PC-3 (cell line): ENCODE measurements at regions not wholly inside any gene's neighbourhood (a gene's known extent, or its start where the extent isn't known, plus 50 kb on each side); places are given as distances from the start of the nearest gene placed in this dataset.

Experiments
- ATAC-seq: fragments of 200-7000 bp; cut with Tn5 transposase; 2 replicates; pipeline ENCODE4 v1.9.1; 2020; ENCODE audit warnings: mild to moderate bottlenecking, moderate library complexity
- BruUV-seq: library from RNA; stranded (reverse); fragments of 400-500 nt; replicated peaks from 2 replicates; lab custom pipeline; 2021; lab: Mats Ljungman, UMichigan
- CTCF ChIA-PET: fragments of 300-600 bp; sonication (Branson Sonifier 250); formaldehyde crosslinking; loops from one replicate; lab custom pipeline; 2022; ENCODE audit warnings: antibody characterized with exemption; lab: Charles Lee
- POLR2A ChIA-PET: fragments of 300-600 bp; sonication (Branson Sonifier 250); formaldehyde crosslinking; loops from one replicate; lab custom pipeline; 2022; ENCODE audit warnings: antibody characterized with exemption; ENCODE audit not compliant: unreplicated experiment; lab: Charles Lee
- DNase-seq: peaks from one replicate; pipeline ENCODE4 v3.0.0-alpha.2; 2015
- H2AFZ ChIP-seq: fragments of 300-600 bp; sonication (generic); 2 replicates; pipeline ENCODE4 v1.6.0; 2016; ENCODE audit warnings: antibody characterized with exemption, low read length
- H3F3A ChIP-seq: fragments of 300-600 bp; sonication (generic); one replicate; pipeline ENCODE4 v1.6.0; 2017; ENCODE audit warnings: antibody characterized with exemption, low read length, control low read depth, mild to moderate bottlenecking; ENCODE audit not compliant: unreplicated experiment
- H3K27ac ChIP-seq: fragments of 300-600 bp; sonication (generic); 2 replicates; pipeline ENCODE4 v1.5.1; 2016; ENCODE audit warnings: mild to moderate bottlenecking, low read length
- H3K27me3 ChIP-seq: fragments of 300-600 bp; sonication (generic); 2 replicates; pipeline ENCODE4 v1.6.1; 2016; ENCODE audit warnings: low read length, mixed read lengths
- H3K36me3 ChIP-seq: fragments of 300-600 bp; sonication (generic); 2 replicates; pipeline ENCODE4 v1.6.1; 2016; ENCODE audit warnings: low read depth, mixed run types, low read length, mixed read lengths
- H3K4me1 ChIP-seq: fragments of 300-600 bp; sonication (generic); 2 replicates; pipeline ENCODE4 v1.5.1; 2016; ENCODE audit warnings: low read length; ENCODE audit not compliant: insufficient read depth
- H3K4me2 ChIP-seq: fragments of 300-600 bp; sonication (generic); 2 replicates; pipeline ENCODE4 v1.6.0; 2016; ENCODE audit warnings: low read length
- H3K4me3 ChIP-seq: fragments of 300-600 bp; sonication (generic); 2 replicates; pipeline ENCODE4 v1.5.1; 2016; ENCODE audit warnings: mild to moderate bottlenecking, low read length, mixed read lengths
- H3K79me2 ChIP-seq: fragments of 300-600 bp; sonication (generic); 2 replicates; pipeline ENCODE4 v1.6.1; 2017; ENCODE audit warnings: low read length, mixed read lengths
- H3K9ac ChIP-seq: fragments of 300-600 bp; sonication (generic); 2 replicates; pipeline ENCODE4 v1.6.0; 2016; ENCODE audit warnings: mild to moderate bottlenecking, low read length
- H3K9me2 ChIP-seq: fragments of 300-600 bp; sonication (generic); replicated peaks from 2 replicates; pipeline ENCODE4 v1.6.1; 2016; ENCODE audit warnings: mixed run types, low read length, mixed read lengths
- H3K9me3 ChIP-seq: fragments of 300-600 bp; sonication (generic); 2 replicates; pipeline ENCODE4 v1.6.1; 2016; ENCODE audit warnings: low read length, mixed read lengths
- H4K20me1 ChIP-seq: fragments of 300-600 bp; sonication (generic); 2 replicates; pipeline ENCODE4 v1.6.1; 2016; ENCODE audit warnings: low read length, mixed read lengths
- CTCF ChIP-seq: fragments of 300-600 bp; sonication (generic); conservative IDR thresholded peaks from 2 replicates; pipeline ENCODE4 v1.5.1; 2017; ENCODE audit warnings: antibody characterized with exemption, low read depth, mild to moderate bottlenecking, low read length
- EZH2 ChIP-seq: fragments of 300-600 bp; sonication (generic); IDR thresholded peaks from one replicate; pipeline ENCODE4 v1.6.1; 2017; ENCODE audit warnings: antibody characterized with exemption, mild to moderate bottlenecking, low read length; ENCODE audit not compliant: unreplicated experiment
- EZH2phosphoT487 ChIP-seq: fragments of 300-600 bp; sonication (generic); IDR thresholded peaks from 2 replicates; pipeline ENCODE4 v1.6.1; 2018; ENCODE audit warnings: mild to moderate bottlenecking, antibody characterized with exemption, low read length, borderline replicate concordance
- intact Hi-C: fragments of 100-400 bp; cut with micrococcal nuclease; formaldehyde crosslinking; loops from 2 replicates; pipeline ENCODE4 v1.9.0; 2023

GRCh38 chr3:137669519-137670060, 94.5 kb upstream of the SOX14 start:
- ATAC-seq: no peak
- Histone ChIP-seq H3K9me3 (no peaks in the 10 kb centered on the region), H3K9ac (no peak overlapping the region), H3K4me2 (no peak overlapping the region), H3K4me1 (no peaks in the 10 kb centered on the region), H3K36me3 (no peaks in the 10 kb centered on the region), H3F3A (no peaks in the 10 kb centered on the region), H3K27ac (no peak overlapping the region), H3K79me2 (no peaks in the 10 kb centered on the region), H3K27me3 (no peaks in the 10 kb centered on the region), H2AFZ (no peak overlapping the region), H4K20me1 (no peaks in the 10 kb centered on the region), H3K9me2 (no peaks in the 10 kb centered on the region), H3K4me3 (no peak overlapping the region)
- ChIA-PET CTCF (no interaction called here), POLR2A (no interaction called here)
- intact Hi-C loops: no loop called here
- DNase-seq: no peak
- no TSS peak for BruUV-seq
- no peak for TF ChIP-seq EZH2

GRCh38 chr3:137687181-137687879, 76.8 kb upstream of the SOX14 start:
- Histone ChIP-seq H3K27me3 (no peaks in the 10 kb centered on the region), H3K4me2 (no peak overlapping the region), H3K4me1 (no peaks in the 10 kb centered on the region), H3K27ac (no peak overlapping the region), H3K79me2 (no peaks in the 10 kb centered on the region), H3K9me2 (no peaks in the 10 kb centered on the region), H3K4me3 (no peak overlapping the region), H3F3A (no peaks in the 10 kb centered on the region), H2AFZ (no peak overlapping the region), H4K20me1 (no peaks in the 10 kb centered on the region), H3K36me3 (no peaks in the 10 kb centered on the region), H3K9ac (no peak overlapping the region), H3K9me3 (no peaks in the 10 kb centered on the region)
- no peak for ATAC-seq
- intact Hi-C loops: no loop called here
- no peak for DNase-seq
- ChIA-PET CTCF (no interaction called here), POLR2A (no interaction called here)
- no TSS peak for BruUV-seq
- TF ChIP-seq EZH2: no peak
- no peak for TF ChIP-seq EZH2phosphoT487
- TF ChIP-seq CTCF: no peak

GRCh38 chr3:137692803-137693431, 71.2 kb upstream of the SOX14 start:
- H4K20me1 ChIP-seq: no peaks in the 10 kb centered on the region
- H3F3A ChIP-seq: no peaks in the 10 kb centered on the region
- intact Hi-C loops: no loop called here
- no peak overlapping the region for H3K27ac ChIP-seq
- no peak overlapping the region for H2AFZ ChIP-seq
- H3K79me2 ChIP-seq: no peaks in the 10 kb centered on the region
- ChIA-PET CTCF (no interaction called here), POLR2A (no interaction called here)
- no peak overlapping the region for H3K4me2 ChIP-seq
- DNase-seq: peak; percentile 19
- H3K36me3 ChIP-seq: no peaks in the 10 kb centered on the region
- H3K9ac ChIP-seq: no peak overlapping the region
- TF ChIP-seq EZH2phosphoT487 (no peak), EZH2 (no peak), CTCF (peak; percentile 52)
- H3K9me2 ChIP-seq: no peaks in the 10 kb centered on the region
- BruUV-seq: no TSS peak
- ATAC-seq: no peak
- no peaks in the 10 kb centered on the region for H3K9me3 ChIP-seq
- no peaks in the 10 kb centered on the region for H3K27me3 ChIP-seq
- H3K4me3 ChIP-seq: no peak overlapping the region
- H3K4me1 ChIP-seq: no peaks in the 10 kb centered on the region
